ENCODE measurements at regions not wholly inside any gene's neighbourhood (a gene's known extent, or its start where the extent isn't known, plus 50 kb on each side); places are given as distances from the start of the nearest gene placed in this dataset.
"Not testable (repeated sequence)": the region's sequence is repeated elsewhere in the genome, so short reads cannot be mapped to it uniquely, and the experiment has no call there.

DNA sequence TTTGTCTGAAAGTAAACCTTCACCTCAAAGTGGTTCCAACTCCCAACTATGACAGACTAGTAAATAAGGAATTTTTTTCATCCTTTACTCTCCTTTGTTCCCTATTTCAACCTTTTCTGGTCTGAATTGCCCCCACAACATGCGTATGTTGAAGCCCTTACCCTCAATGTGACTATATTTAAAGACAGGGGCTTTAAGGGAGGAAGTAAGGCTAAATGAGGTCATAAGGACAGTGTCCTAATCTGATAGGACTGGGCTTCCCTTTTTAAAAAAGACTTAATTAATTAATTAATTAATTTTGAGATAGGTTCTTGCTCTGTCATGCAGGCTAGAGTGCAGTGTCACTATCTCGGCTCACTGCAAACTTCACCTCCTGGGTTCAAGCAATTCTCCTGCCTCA lies 86.3 kb downstream of the VCPKMT start:
- TF ChIP-seq EZH2phosphoT487 (IDR thresholded peaks at IDR 0.05; ENCODE audit: borderline replicate concordance, low read depth, low read length) = no peak
- TF ChIP-seq, protein P1, sequence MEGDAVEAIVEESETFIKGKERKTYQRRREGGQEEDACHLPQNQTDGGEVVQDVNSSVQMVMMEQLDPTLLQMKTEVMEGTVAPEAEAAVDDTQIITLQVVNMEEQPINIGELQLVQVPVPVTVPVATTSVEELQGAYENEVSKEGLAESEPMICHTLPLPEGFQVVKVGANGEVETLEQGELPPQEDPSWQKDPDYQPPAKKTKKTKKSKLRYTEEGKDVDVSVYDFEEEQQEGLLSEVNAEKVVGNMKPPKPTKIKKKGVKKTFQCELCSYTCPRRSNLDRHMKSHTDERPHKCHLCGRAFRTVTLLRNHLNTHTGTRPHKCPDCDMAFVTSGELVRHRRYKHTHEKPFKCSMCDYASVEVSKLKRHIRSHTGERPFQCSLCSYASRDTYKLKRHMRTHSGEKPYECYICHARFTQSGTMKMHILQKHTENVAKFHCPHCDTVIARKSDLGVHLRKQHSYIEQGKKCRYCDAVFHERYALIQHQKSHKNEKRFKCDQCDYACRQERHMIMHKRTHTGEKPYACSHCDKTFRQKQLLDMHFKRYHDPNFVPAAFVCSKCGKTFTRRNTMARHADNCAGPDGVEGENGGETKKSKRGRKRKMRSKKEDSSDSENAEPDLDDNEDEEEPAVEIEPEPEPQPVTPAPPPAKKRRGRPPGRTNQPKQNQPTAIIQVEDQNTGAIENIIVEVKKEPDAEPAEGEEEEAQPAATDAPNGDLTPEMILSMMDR (conservative IDR thresholded peaks at IDR 0.05; ENCODE audit: low read length) = no peak
- no peak overlapping the region for H2AFZ ChIP-seq (ENCODE audit: low read length)
- H3K79me2 ChIP-seq (ENCODE audit: insufficient read depth, low read depth, low read length) = no peaks in the 10 kb centered on the region
- H3K4me3 ChIP-seq (ENCODE audit: low read depth, low read length, poor library complexity, severe bottlenecking) = no peak overlapping the region
- H3K9me2 ChIP-seq (ENCODE audit: insufficient read depth, low read length) = no peaks in the 10 kb centered on the region
- POLR2A ChIA-PET = interaction anchor here (0.6 kb wide), 1 partner anchor 24 kb away, joined by 4 read pairs; no protein-coding TSS in a partner anchor
- no peaks in the 10 kb centered on the region for H4K20me1 ChIP-seq (ENCODE audit: insufficient read depth, low read length)
- intact Hi-C loops (cut with micrococcal nuclease; ENCODE audit: unreplicated experiment) = no loop called here
- DNase-seq (ENCODE audit: low spot score) = no peak
- H3K27ac ChIP-seq (ENCODE audit: low read depth, low read length, poor library complexity, severe bottlenecking) = no peak overlapping the region
- no peaks in the 10 kb centered on the region for H3K4me1 ChIP-seq (ENCODE audit: insufficient read depth, low read length, poor library complexity, severe bottlenecking)
- peaks cover 8% of the 10 kb centered on the region; the same call in 1 of the 2 replicates for H3K9me3 ChIP-seq (ENCODE audit: low read length)
- H3K36me3 ChIP-seq (ENCODE audit: insufficient read depth, low read length) = no peaks in the 10 kb centered on the region
- CTCF ChIA-PET (ENCODE audit: unreplicated experiment) = no interaction called here
- no peak overlapping the region for H3K4me2 ChIP-seq (ENCODE audit: low read length)
- BruUV-seq (replicated peaks) = no TSS peak

DNA sequence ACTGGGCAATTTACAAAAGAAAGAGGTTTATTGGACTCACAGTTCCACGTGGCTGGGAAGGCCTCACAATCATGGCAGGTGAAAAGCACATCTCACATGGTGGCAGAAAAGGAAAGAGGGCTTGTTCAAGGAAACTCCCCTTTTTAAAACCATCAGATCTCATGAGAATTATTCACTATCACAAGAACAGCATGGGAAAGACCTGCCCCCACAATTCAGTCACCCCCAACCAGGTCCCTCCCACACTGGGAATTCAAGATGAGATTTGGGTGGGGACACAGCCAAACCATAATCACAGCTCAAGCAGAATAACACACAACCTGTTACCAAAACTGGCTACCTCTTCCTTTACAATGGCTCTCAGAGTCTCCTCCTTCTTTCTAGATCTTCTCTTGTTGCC lies 85.5 kb downstream of the VCPKMT start:
- H3K36me3 ChIP-seq (ENCODE audit: insufficient read depth, low read length); H3K9me3 ChIP-seq (ENCODE audit: low read length); H3K4me3 ChIP-seq (ENCODE audit: low read depth, low read length, poor library complexity, severe bottlenecking); H3K4me2 ChIP-seq (ENCODE audit: low read length); H3K9me2 ChIP-seq (ENCODE audit: insufficient read depth, low read length); intact Hi-C loops (cut with micrococcal nuclease; ENCODE audit: unreplicated experiment); H3K27ac ChIP-seq (ENCODE audit: low read depth, low read length, poor library complexity, severe bottlenecking); CTCF ChIA-PET (ENCODE audit: unreplicated experiment); H2AFZ ChIP-seq (ENCODE audit: low read length); H4K20me1 ChIP-seq (ENCODE audit: insufficient read depth, low read length); DNase-seq (ENCODE audit: low spot score); H3K79me2 ChIP-seq (ENCODE audit: insufficient read depth, low read depth, low read length); H3K4me1 ChIP-seq (ENCODE audit: insufficient read depth, low read length, poor library complexity, severe bottlenecking); BruUV-seq (replicated peaks): not testable (repeated sequence)
- POLR2A ChIA-PET = interaction anchor here (0.7 kb wide), 1 partner anchor 334 kb away, joined by 3 read pairs; no protein-coding TSS in a partner anchor

DNA sequence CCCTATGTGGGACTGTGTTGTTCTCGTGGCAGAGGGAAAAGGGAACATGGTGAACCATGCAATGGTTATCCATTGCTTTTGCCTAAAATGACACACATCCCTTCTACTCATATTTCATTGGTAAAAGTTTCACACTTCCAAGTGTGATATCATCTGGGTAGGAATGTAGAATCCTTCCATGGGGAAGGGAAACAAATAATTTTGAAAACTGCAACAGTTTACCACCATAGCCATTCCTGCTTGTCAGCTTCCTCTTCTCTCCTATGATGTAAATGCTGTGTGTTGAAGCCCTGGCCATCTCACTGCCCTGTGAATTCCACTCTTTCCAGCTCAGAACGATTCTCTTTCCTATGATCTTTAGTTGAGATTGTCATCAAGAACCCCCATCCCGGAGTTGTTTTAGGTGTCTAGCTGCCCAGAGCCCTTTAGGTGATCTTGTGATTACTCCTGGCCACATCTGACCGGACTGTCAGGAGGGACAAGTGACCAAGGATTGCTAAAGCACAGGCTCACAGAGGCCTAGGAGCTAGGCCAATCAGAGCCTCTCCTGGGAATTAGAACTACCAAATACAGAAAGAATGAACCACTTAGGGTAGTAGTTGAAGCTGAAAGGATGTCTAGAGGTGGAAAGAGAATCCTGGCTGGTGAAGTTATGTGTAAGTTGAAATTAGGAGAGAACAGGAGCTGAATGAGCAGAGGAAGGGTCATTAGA lies 84.6 kb downstream of the VCPKMT start:
- ChIA-PET POLR2A (interaction anchor here (1.0 to 1.2 kb wide), 2 partner anchors 28 to 30 kb away, joined by 3 to 5 read pairs; no protein-coding TSS in a partner anchor), CTCF (ENCODE audit: unreplicated experiment) (no interaction called here)
- no peak overlapping the region for H2AFZ ChIP-seq (ENCODE audit: low read length)

DNA sequence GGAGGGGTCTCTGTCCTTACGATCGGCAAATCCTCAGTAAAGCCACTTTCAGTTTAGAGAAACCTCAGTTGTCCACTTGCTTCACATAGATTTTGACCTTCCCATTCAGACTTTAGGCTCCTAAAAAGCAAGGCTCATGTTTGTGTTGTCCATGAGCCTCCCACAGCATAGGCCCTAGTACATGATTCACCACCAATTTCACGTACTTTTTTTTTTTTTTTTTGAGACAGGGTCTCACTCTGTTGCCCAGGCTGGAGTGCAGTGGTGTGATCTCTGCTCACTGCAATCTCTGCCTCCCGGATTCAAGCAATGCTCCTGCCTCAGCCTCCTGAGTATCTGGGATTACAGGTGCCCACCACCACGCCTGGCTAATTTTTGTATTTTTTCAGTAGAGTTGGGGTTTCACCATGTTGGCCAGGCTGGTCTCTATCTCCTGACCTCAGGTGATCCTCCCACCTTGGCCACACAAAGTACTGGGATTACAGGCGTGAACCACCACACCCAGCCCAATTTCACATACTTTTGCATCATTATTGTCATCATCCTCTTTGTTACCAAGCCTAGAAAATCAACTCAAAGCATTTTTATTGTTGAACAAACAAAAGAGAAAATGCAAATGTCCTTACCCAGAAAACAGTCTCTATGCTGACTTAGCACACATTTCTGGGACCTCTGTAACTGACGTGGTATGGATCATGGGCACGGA lies 83.8 kb downstream of the VCPKMT start:
- H3K4me2 ChIP-seq (ENCODE audit: low read length); intact Hi-C loops (cut with micrococcal nuclease; ENCODE audit: unreplicated experiment); H3K36me3 ChIP-seq (ENCODE audit: insufficient read depth, low read length); H3K27ac ChIP-seq (ENCODE audit: low read depth, low read length, poor library complexity, severe bottlenecking); H4K20me1 ChIP-seq (ENCODE audit: insufficient read depth, low read length); DNase-seq (ENCODE audit: low spot score); H3K9me2 ChIP-seq (ENCODE audit: insufficient read depth, low read length); H3K4me3 ChIP-seq (ENCODE audit: low read depth, low read length, poor library complexity, severe bottlenecking); CTCF ChIA-PET (ENCODE audit: unreplicated experiment); H3K9me3 ChIP-seq (ENCODE audit: low read length); BruUV-seq (replicated peaks); H3K4me1 ChIP-seq (ENCODE audit: insufficient read depth, low read length, poor library complexity, severe bottlenecking); H3K79me2 ChIP-seq (ENCODE audit: insufficient read depth, low read depth, low read length); H2AFZ ChIP-seq (ENCODE audit: low read length): not testable (repeated sequence)
- POLR2A ChIA-PET = interaction anchor here (1.0 to 1.2 kb wide), 2 partner anchors 29 kb away, joined by 3 to 5 read pairs; no protein-coding TSS in a partner anchor

More for the DNA sequence above, 84.6 kb downstream of the VCPKMT start:
- no peak overlapping the region for H3K4me2 ChIP-seq (ENCODE audit: low read length)
- intact Hi-C loops (cut with micrococcal nuclease; ENCODE audit: unreplicated experiment) = no loop called here
- no peak overlapping the region for H3K4me3 ChIP-seq (ENCODE audit: low read depth, low read length, poor library complexity, severe bottlenecking)
- no peaks in the 10 kb centered on the region for H3K79me2 ChIP-seq (ENCODE audit: insufficient read depth, low read depth, low read length)
- no peaks in the 10 kb centered on the region for H4K20me1 ChIP-seq (ENCODE audit: insufficient read depth, low read length)
- no peaks in the 10 kb centered on the region for H3K9me3 ChIP-seq (ENCODE audit: low read length)
- DNase-seq (ENCODE audit: low spot score) = no peak
- no peak overlapping the region for H3K27ac ChIP-seq (ENCODE audit: low read depth, low read length, poor library complexity, severe bottlenecking)
- H3K4me1 ChIP-seq (ENCODE audit: insufficient read depth, low read length, poor library complexity, severe bottlenecking) = no peaks in the 10 kb centered on the region
- no peaks in the 10 kb centered on the region for H3K36me3 ChIP-seq (ENCODE audit: insufficient read depth, low read length)
- TF ChIP-seq EZH2phosphoT487 (IDR thresholded peaks at IDR 0.05; ENCODE audit: borderline replicate concordance, low read depth, low read length) = no peak
- TF ChIP-seq, protein P1 (conservative IDR thresholded peaks at IDR 0.05; ENCODE audit: low read length) = no peak
- no TSS peak for BruUV-seq (replicated peaks)
- no peaks in the 10 kb centered on the region for H3K9me2 ChIP-seq (ENCODE audit: insufficient read depth, low read length)
